ENCODE measurements at regions not wholly inside any gene's neighbourhood (a gene's known extent, or its start where the extent isn't known, plus 50 kb on each side); places are given as distances from the start of the nearest gene placed in this dataset.

GRCh38 chr1:207967703-207968102, 56.8 kb upstream of the CD34 start:
- ATAC-seq (ENCODE audit: low FRiP score in 2 of 2): no peak
- peaks cover 14 to 19% (median 17%) of the 10 kb centered on the region in 4 donors for H3K4me1 ChIP-seq
- H3K9me3 ChIP-seq: no peaks in the 10 kb centered on the region
- DNase-seq: no peak
- no peak overlapping the region for H3K4me3 ChIP-seq
- no peaks in the 10 kb centered on the region for H3K27me3 ChIP-seq
- no peak overlapping the region for H3K27ac ChIP-seq
- no peaks in the 10 kb centered on the region for H3K36me3 ChIP-seq
- TF ChIP-seq POLR2AphosphoS5 (IDR thresholded peaks at IDR 0.05): no peak
- TF ChIP-seq, protein P1, sequence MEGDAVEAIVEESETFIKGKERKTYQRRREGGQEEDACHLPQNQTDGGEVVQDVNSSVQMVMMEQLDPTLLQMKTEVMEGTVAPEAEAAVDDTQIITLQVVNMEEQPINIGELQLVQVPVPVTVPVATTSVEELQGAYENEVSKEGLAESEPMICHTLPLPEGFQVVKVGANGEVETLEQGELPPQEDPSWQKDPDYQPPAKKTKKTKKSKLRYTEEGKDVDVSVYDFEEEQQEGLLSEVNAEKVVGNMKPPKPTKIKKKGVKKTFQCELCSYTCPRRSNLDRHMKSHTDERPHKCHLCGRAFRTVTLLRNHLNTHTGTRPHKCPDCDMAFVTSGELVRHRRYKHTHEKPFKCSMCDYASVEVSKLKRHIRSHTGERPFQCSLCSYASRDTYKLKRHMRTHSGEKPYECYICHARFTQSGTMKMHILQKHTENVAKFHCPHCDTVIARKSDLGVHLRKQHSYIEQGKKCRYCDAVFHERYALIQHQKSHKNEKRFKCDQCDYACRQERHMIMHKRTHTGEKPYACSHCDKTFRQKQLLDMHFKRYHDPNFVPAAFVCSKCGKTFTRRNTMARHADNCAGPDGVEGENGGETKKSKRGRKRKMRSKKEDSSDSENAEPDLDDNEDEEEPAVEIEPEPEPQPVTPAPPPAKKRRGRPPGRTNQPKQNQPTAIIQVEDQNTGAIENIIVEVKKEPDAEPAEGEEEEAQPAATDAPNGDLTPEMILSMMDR (IDR thresholded peaks at IDR 0.05): no peak
- WGBS, 2 donors: 93 to 100% methylated on average over 2 of the region's 2 CpGs

GRCh38 chr1:207966521-207966920, 55.6 kb upstream of the CD34 start:
- ATAC-seq (ENCODE audit: low FRiP score in 2 of 2): no peak
- TF ChIP-seq POLR2AphosphoS5 (IDR thresholded peaks at IDR 0.05) (no peak), EP300 (IDR thresholded peaks at IDR 0.05) (no peak), POLR2A (IDR thresholded peaks at IDR 0.05) (no peak)
- TF ChIP-seq, protein P1 (IDR thresholded peaks at IDR 0.05): no peak
- Histone ChIP-seq H3K27ac (no peak overlapping the region), H3K36me3 (no peaks in the 10 kb centered on the region), H3K9me3 (no peaks in the 10 kb centered on the region), H3K4me1 (peaks cover 23 to 27% (median 25%) of the 10 kb centered on the region in 4 donors), H3K27me3 (no peaks in the 10 kb centered on the region), H3K4me3 (no peak overlapping the region)
- WGBS, 2 donors: 91 to 94% methylated on average over 5 of the region's 5 CpGs
- no peak for DNase-seq

GRCh38 chr1:207965392-207966387, 54.8 kb upstream of the CD34 start:
- no peak overlapping the region for H3K4me3 ChIP-seq
- TF ChIP-seq POLR2A (IDR thresholded peaks at IDR 0.05) (no peak), EP300 (IDR thresholded peaks at IDR 0.05) (no peak), POLR2AphosphoS5 (IDR thresholded peaks at IDR 0.05) (no peak)
- TF ChIP-seq, protein P1 (IDR thresholded peaks at IDR 0.05): no peak
- H3K36me3 ChIP-seq: no peaks in the 10 kb centered on the region
- ATAC-seq (ENCODE audit: low FRiP score in 2 of 2) (no peak), DNase-seq (no peak)
- H3K9me3 ChIP-seq: no peaks in the 10 kb centered on the region
- peaks cover 23 to 27% (median 25%) of the 10 kb centered on the region in 4 donors for H3K4me1 ChIP-seq
- H3K27me3 ChIP-seq: no peaks in the 10 kb centered on the region
- peak overlapping the region in 2 of 4 donors; percentile 90 to 93 for H3K27ac ChIP-seq
- 79 to 81% methylated on average over 9 of the region's 9 CpGs for WGBS, 2 donors

DNA sequence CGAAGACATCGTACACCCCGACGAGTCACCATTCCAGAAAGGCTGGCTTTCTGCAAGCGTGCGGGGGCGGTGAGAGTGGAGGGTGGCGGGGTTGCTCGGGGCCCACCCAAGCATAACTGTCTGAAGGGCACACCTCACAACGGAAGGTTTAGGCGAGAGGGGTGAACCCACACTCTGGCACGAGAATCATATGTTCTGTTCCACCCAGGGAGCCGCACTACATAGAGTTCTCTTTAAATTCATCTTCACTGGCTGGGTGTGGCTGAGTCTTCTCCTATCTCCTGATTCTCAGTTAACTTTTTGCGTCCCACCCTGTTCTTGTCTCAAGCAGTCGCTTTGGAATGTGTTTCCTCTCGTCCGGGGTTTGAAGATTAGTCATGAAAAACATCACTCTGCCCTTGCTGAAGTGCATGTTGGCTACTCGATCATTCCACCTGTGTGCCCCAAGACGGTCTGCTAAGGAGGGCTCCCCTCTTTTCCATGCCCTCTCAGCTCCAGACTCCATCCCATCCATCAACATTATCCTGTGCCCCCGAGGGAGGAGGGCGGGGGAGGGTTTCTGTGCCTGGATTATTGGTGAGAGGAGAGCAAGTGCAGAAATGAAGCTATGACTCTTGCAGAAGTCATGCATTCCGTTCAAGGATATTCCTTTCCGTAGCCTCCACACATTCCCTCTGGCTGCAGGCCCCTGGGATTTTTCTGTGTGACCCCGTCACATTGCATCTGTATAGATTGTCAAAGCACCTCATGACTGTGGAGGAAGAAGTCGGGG, 53.5 kb upstream of the CD34 start:
- Histone ChIP-seq H3K27ac (peak overlapping the region; percentile 86 to 97 (median 92)), H3K27me3 (no peaks in the 10 kb centered on the region), H3K36me3 (no peaks in the 10 kb centered on the region), H3K4me1 (peaks cover 27 to 33% (median 30%) of the 10 kb centered on the region in 4 donors), H3K4me3 (peak overlapping the region in 3 of 4 donors; percentile 52 to 78 (median 54)), H3K9me3 (no peaks in the 10 kb centered on the region)
- DNase-seq (no peak), ATAC-seq (ENCODE audit: low FRiP score in 2 of 2) (peak; percentile 8 to 56)
- WGBS, 2 donors: 55 to 65% methylated on average over 23 to 25 of the region's 25 CpGs
- TF ChIP-seq POLR2AphosphoS5 (IDR thresholded peaks at IDR 0.05): no peak
- TF ChIP-seq EP300 (IDR thresholded peaks at IDR 0.05): no peak
- TF ChIP-seq, protein P1 (IDR thresholded peaks at IDR 0.05): no peak
- TF ChIP-seq POLR2A (IDR thresholded peaks at IDR 0.05): no peak

Data from upper lobe of left lung (tissue), 6 donors.